SK-N-MC (cell line): ENCODE measurements at regions not wholly inside any gene's neighbourhood (a gene's known extent, or its start where the extent isn't known, plus 50 kb on each side); places are given as distances from the start of the nearest gene placed in this dataset.

Source experiments
- EZH2 ChIP-seq: fragments of 200-600 bp; sonication (generic); IDR thresholded peaks from one replicate; pipeline ENCODE4 v1.6.1; 2017; ENCODE audit warnings: antibody characterized with exemption
- POLR2AphosphoS5 ChIP-seq: IDR thresholded peaks from 2 replicates; pipeline ENCODE4 v1.6.1; 2012; ENCODE audit warnings: mild to moderate bottlenecking, low read depth, low read length, borderline replicate concordance

DNA sequence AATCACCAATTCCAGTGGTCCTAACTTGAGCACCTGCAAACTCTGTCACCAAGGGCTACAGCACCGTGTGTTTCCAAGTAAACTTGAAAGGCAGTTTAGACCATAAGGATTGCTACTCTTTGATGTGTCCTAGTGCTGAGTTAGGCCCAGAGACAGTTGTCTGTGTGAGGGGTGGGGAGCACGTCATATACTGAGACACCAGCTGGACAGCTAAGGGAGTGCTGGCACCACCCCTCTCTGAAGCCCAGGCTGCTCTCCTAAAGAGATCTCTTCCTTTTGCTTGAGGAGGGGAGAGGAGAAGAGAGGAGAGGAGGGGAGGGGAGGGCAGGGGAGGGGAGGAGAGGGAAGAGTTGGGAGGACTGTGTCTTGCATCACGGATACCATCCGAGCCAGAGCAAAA lies 218.7 kb upstream of the TACR3 start:
- TF ChIP-seq POLR2AphosphoS5 (no peak), EZH2 (no peak)
